CD4-positive, alpha-beta T cell (primary cell): ENCODE measurements at regions not wholly inside any gene's neighbourhood (a gene's known extent, or its start where the extent isn't known, plus 50 kb on each side); places are given as distances from the start of the nearest gene placed in this dataset.

Experiments
- ATAC-seq: fragments of 200-7000 bp; cut with Tn5 transposase; one replicate; pipeline ENCODE4 v1.10.0; 2022; ENCODE audit warnings: mild to moderate bottlenecking; ENCODE audit not compliant: poor library complexity
- CTCF ChIA-PET: fragments of 350-600 bp; sonication (Branson Sonifier 250); formaldehyde crosslinking; loops from one replicate; lab custom pipeline; 2021; ENCODE audit warnings: antibody characterized with exemption, inconsistent platforms; lab: Charles Lee
- POLR2A ChIA-PET: fragments of 350-600 bp; sonication (Branson Sonifier 250); formaldehyde crosslinking; loops from one replicate; lab custom pipeline; 2021; ENCODE audit warnings: antibody characterized with exemption, inconsistent platforms; lab: Charles Lee
- DNase-seq, 14 experiments: peaks; one replicate each; pipeline ENCODE4 v3.0.0-alpha.2; 2013 to 2020; ENCODE audit warnings: mixed read lengths in 2 of 14
- H3K27ac ChIP-seq, 2 donors: one replicate each; pipeline versions ENCODE4 v1.5.1 to v1.7.0; 2013; ENCODE audit warnings: low read length in 2 of 2, low read depth in 1 of 2, mild to moderate bottlenecking in 1 of 2
- H3K27me3 ChIP-seq, 2 experiments: 1 replicate in 1 of 2; 2 replicates in 1 of 2; pipeline versions ENCODE4 v1.6.1 to v1.7.0; 2013; ENCODE audit warnings: low read length in 2 of 2, control low read depth in 1 of 2, mild to moderate bottlenecking in 1 of 2, moderate library complexity in 1 of 2; ENCODE audit not compliant: insufficient read depth in 2 of 2, control insufficient read depth in 1 of 2
- H3K36me3 ChIP-seq: one replicate; pipeline ENCODE4 v1.6.1; 2013; ENCODE audit warnings: low read length, control low read depth; ENCODE audit not compliant: insufficient read depth
- H3K4me1 ChIP-seq: one replicate; pipeline ENCODE4 v1.6.1; 2013; ENCODE audit warnings: low read length, control low read depth; ENCODE audit not compliant: insufficient read depth
- H3K4me3 ChIP-seq: one replicate; pipeline ENCODE4 v1.5.1; 2013; ENCODE audit warnings: mild to moderate bottlenecking, low read length, moderate library complexity
- H3K9me3 ChIP-seq, 2 experiments: 1 replicate in 1 of 2; 2 replicates in 1 of 2; pipeline versions ENCODE4 v1.6.1 to v1.7.0; 2013; ENCODE audit warnings: low read length in 2 of 2, mild to moderate bottlenecking in 2 of 2, control low read depth in 1 of 2, moderate library complexity in 1 of 2; ENCODE audit not compliant: control insufficient read depth in 1 of 2, insufficient read depth in 1 of 2
- H3K27ac Mint-ChIP-seq: one replicate; pipeline ENCODE4 v1.8.0; 2020; ENCODE audit warnings: mixed read lengths
- H3K27me3 Mint-ChIP-seq: one replicate; pipeline ENCODE4 v1.8.0; 2021; ENCODE audit warnings: mixed read lengths
- H3K36me3 Mint-ChIP-seq: one replicate; pipeline ENCODE4 v1.8.0; 2021; ENCODE audit warnings: low read depth, mixed read lengths
- H3K4me1 Mint-ChIP-seq: one replicate; pipeline ENCODE4 v1.8.0; 2021; ENCODE audit warnings: low read depth, mixed read lengths
- H3K4me3 Mint-ChIP-seq: one replicate; pipeline ENCODE4 v1.8.0; 2020; ENCODE audit warnings: mild to moderate bottlenecking, mixed read lengths
- H3K9me3 Mint-ChIP-seq: one replicate; pipeline ENCODE4 v1.8.0; 2020; ENCODE audit warnings: mixed read lengths
- intact Hi-C, 2 experiments: fragments of 100-400 bp; cut with DNase I in 1 of 2; cut with micrococcal nuclease in 1 of 2; formaldehyde crosslinking; loops; one replicate each; pipeline versions ENCODE4 v1.15.1 to v1.9.0; 2023 to 2025; cut with DNase I, micrococcal nuclease
- TF ChIP-seq, protein P1 (sequence below): fragments of 200-600 bp; IDR thresholded peaks from one replicate; pipeline ENCODE4 v1.8.0; 2022; ENCODE audit warnings: antibody characterized with exemption, mild to moderate bottlenecking

DNA sequence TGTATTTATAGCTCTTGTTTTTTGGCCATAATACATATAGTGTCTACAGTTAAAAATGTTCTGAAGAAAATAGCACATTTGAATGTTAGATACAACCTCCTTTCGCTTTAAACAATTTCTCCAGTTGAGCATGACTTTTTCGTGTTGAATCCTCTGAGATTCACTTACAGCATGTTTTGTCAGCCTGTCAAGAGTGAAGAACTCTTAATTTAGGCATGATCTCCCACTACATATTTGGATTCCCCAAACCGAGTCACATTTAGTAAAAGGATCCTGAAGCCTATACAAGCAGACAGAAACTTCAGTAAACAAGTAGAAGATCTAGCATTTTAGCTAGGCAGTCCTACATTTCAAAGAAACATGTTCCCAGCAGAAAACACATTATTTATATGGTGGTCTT lies 796.6 kb downstream of the MCTP2 start:
- H3K27ac Mint-ChIP-seq = no peak overlapping the region
- ATAC-seq (no peak), DNase-seq (no peak)
- no peaks in the 10 kb centered on the region for H3K36me3 ChIP-seq
- no peak overlapping the region for H3K27ac ChIP-seq
- H3K27me3 Mint-ChIP-seq = peaks cover 5% of the 10 kb centered on the region
- H3K9me3 Mint-ChIP-seq = peaks cover 6% of the 10 kb centered on the region
- TF ChIP-seq, protein P1, sequence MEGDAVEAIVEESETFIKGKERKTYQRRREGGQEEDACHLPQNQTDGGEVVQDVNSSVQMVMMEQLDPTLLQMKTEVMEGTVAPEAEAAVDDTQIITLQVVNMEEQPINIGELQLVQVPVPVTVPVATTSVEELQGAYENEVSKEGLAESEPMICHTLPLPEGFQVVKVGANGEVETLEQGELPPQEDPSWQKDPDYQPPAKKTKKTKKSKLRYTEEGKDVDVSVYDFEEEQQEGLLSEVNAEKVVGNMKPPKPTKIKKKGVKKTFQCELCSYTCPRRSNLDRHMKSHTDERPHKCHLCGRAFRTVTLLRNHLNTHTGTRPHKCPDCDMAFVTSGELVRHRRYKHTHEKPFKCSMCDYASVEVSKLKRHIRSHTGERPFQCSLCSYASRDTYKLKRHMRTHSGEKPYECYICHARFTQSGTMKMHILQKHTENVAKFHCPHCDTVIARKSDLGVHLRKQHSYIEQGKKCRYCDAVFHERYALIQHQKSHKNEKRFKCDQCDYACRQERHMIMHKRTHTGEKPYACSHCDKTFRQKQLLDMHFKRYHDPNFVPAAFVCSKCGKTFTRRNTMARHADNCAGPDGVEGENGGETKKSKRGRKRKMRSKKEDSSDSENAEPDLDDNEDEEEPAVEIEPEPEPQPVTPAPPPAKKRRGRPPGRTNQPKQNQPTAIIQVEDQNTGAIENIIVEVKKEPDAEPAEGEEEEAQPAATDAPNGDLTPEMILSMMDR = no peak
- intact Hi-C loops = no loop called here
- H3K4me1 ChIP-seq = no peaks in the 10 kb centered on the region
- CTCF ChIA-PET = no interaction called here
- no peaks in the 10 kb centered on the region for H3K4me1 Mint-ChIP-seq
- H3K4me3 Mint-ChIP-seq = no peak overlapping the region
- H3K36me3 Mint-ChIP-seq = no peaks in the 10 kb centered on the region
- no peaks in the 10 kb centered on the region for H3K27me3 ChIP-seq
- H3K4me3 ChIP-seq = no peak overlapping the region
- POLR2A ChIA-PET = no interaction called here
- peaks cover under 1 to 7% of the 10 kb centered on the region in 2 experiments for H3K9me3 ChIP-seq

DNA sequence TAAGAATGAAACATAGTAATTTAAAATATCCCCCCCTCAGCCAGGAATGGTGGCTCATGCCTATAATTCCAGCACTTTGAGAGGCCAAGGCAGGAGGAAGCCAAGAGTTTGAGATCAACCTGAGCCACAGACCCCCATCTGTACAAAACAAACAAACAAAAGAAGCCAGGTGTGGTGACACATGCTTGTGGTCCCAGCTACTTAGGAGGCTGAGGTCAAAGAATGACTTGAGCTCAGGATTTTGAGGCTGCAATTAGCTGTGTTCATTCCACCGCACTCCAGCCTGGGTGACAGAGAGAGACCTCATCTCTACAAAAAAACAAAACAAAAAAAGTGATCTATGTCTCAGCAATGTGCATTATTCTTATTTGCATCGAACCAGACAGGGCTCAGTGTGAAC lies 800.8 kb downstream of the MCTP2 start:
- Mint-ChIP-seq H3K36me3 (no peaks in the 10 kb centered on the region), H3K27ac (no peak overlapping the region), H3K27me3 (peaks cover 5% of the 10 kb centered on the region), H3K9me3 (peaks cover 6% of the 10 kb centered on the region), H3K4me1 (no peaks in the 10 kb centered on the region), H3K4me3 (no peak overlapping the region)
- Histone ChIP-seq H3K4me3 (no peak overlapping the region), H3K27me3 (no peaks in the 10 kb centered on the region), H3K36me3 (no peaks in the 10 kb centered on the region), H3K4me1 (no peaks in the 10 kb centered on the region), H3K9me3 (peaks cover 5 to 7% of the 10 kb centered on the region in 2 experiments), H3K27ac (no peak overlapping the region)
- DNase-seq = no peak
- CTCF ChIA-PET = no interaction called here
- TF ChIP-seq, protein P1 = no peak
- POLR2A ChIA-PET = no interaction called here
- intact Hi-C loops = no loop called here
- ATAC-seq = no peak

DNA sequence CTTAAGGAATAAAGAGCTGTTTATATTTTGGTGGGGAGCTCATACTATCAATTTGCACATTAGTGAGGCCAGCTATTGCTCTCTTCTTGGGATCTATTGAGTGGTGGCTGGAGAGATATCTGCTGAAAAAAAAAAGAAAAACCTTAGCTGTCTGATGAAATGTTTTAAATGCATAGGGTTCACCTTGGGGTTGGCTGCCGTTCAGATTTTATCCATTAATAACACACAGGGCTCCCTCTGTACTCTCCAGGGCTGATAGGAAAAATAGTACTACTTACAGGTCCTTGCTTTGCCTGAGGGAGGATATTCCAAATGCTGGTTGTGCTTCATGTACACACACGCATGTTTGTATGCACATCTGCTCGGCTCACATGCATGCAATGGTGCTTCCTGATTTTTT lies 803.7 kb downstream of the MCTP2 start:
- no peaks in the 10 kb centered on the region for H3K27me3 ChIP-seq
- ChIA-PET CTCF (no interaction called here), POLR2A (no interaction called here)
- H3K27ac ChIP-seq = no peak overlapping the region
- intact Hi-C loops = no loop called here
- Mint-ChIP-seq H3K36me3 (no peaks in the 10 kb centered on the region), H3K4me3 (no peak overlapping the region), H3K4me1 (no peaks in the 10 kb centered on the region), H3K9me3 (peaks cover 3% of the 10 kb centered on the region), H3K27me3 (no peaks in the 10 kb centered on the region), H3K27ac (no peak overlapping the region)
- no peak overlapping the region for H3K4me3 ChIP-seq
- H3K9me3 ChIP-seq = peaks cover 7 to 11% of the 10 kb centered on the region in 2 experiments
- no peaks in the 10 kb centered on the region for H3K36me3 ChIP-seq
- TF ChIP-seq, protein P1 = no peak
- ATAC-seq (no peak), DNase-seq (no peak)
- H3K4me1 ChIP-seq = no peaks in the 10 kb centered on the region
